ENCODE measurements at regions not wholly inside any gene's neighbourhood (a gene's known extent, or its start where the extent isn't known, plus 50 kb on each side); places are given as distances from the start of the nearest gene placed in this dataset.

DNA sequence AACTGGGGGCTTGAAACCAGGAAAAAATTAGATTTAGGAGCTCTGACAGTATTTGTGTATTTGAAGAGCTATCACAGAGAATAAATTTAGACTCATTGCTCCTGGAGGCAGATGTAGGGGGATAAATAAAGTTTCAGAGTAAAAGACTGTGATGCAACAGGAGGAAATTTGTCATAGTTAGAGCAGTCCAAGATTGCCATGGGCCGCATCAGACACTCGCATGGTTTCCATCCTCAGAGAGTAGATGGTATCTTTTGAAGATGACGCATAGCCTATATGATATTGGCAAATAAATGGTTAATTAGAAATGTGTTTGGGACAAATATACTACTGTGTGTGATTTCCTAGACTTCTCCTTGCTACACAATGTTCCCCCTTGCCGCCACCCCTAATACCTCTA, 170.5 kb downstream of the FTCDNL1 start:
- Histone ChIP-seq H3K4me3 (ENCODE audit: low read length) (no peak overlapping the region), H3K9me3 (ENCODE audit: low read length) (no peaks in the 10 kb centered on the region), H3K4me1 (ENCODE audit: insufficient read depth, low read length) (peaks cover 4% of the 10 kb centered on the region), H3K36me3 (ENCODE audit: insufficient read depth, low read length) (no peaks in the 10 kb centered on the region), H2AFZ (ENCODE audit: low read depth, low read length) (no peak overlapping the region), H3K27me3 (ENCODE audit: insufficient read depth, low read length) (no peaks in the 10 kb centered on the region)

DNA sequence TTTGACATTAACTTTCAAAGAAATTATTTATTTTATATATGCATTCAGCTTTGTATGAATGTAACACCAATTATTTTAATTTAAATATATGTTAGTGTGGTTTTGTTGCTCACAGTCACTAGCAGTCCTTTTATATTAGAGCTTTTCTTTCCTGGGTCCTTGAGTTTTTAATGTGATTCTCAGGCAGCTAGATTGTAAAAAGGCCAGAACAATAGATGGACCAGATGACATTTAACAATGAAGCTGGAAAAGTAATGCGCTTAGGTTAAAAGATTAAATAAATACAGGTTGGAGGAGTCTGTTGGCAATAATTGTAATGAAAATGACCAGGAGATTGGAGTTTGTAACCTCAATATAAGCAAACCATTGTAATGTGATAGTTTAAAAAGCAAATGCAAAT, 171.1 kb downstream of the FTCDNL1 start:
- Histone ChIP-seq H3K4me1 (ENCODE audit: insufficient read depth, low read length) (peaks cover 4% of the 10 kb centered on the region), H3K36me3 (ENCODE audit: insufficient read depth, low read length) (no peaks in the 10 kb centered on the region), H3K27me3 (ENCODE audit: insufficient read depth, low read length) (no peaks in the 10 kb centered on the region), H3K4me3 (ENCODE audit: low read length) (no peak overlapping the region), H2AFZ (ENCODE audit: low read depth, low read length) (no peak overlapping the region), H3K9me3 (ENCODE audit: low read length) (no peaks in the 10 kb centered on the region)

GRCh38 chr2:199677881-199678280, 173.1 kb downstream of the FTCDNL1 start:
- Histone ChIP-seq H3K4me3 (ENCODE audit: low read length) (no peak overlapping the region), H3K27me3 (ENCODE audit: insufficient read depth, low read length) (no peaks in the 10 kb centered on the region), H3K4me1 (ENCODE audit: insufficient read depth, low read length) (peaks cover 4% of the 10 kb centered on the region), H3K9me3 (ENCODE audit: low read length) (no peaks in the 10 kb centered on the region), H2AFZ (ENCODE audit: low read depth, low read length) (no peak overlapping the region), H3K36me3 (ENCODE audit: insufficient read depth, low read length) (no peaks in the 10 kb centered on the region)

DNA sequence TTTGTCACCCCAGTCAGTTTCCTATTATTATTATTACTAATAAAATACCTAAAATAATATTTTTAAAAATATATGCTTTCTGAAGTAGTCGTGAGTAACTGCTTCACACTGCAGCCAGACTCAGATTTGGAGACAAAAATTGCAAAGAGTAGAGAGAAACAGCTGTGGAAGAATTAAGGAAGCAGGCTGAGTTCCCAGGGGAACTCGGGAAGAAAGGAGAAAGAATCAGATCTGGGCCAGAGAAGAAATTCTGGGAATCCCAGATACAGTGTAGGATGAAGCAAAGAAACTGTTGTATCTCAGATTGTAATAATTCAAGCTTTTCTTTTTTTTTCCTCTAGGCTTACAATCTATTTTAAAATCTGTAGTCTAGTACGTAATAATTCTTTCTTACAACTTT, 182.3 kb downstream of the FTCDNL1 start:
- Histone ChIP-seq H2AFZ (ENCODE audit: low read depth, low read length) (no peak overlapping the region), H3K4me1 (ENCODE audit: insufficient read depth, low read length) (no peaks in the 10 kb centered on the region), H3K9me3 (ENCODE audit: low read length) (no peaks in the 10 kb centered on the region), H3K4me3 (ENCODE audit: low read length) (no peak overlapping the region), H3K36me3 (ENCODE audit: insufficient read depth, low read length) (no peaks in the 10 kb centered on the region), H3K27me3 (ENCODE audit: insufficient read depth, low read length) (no peaks in the 10 kb centered on the region)

- Histone ChIP-seq H3K9me3 (ENCODE audit: low read length) (no peaks in the 10 kb centered on the region), H3K4me1 (ENCODE audit: insufficient read depth, low read length) (no peaks in the 10 kb centered on the region), H3K4me3 (ENCODE audit: low read length) (no peak overlapping the region), H3K27me3 (ENCODE audit: insufficient read depth, low read length) (no peaks in the 10 kb centered on the region), H2AFZ (ENCODE audit: low read depth, low read length) (no peak overlapping the region), H3K36me3 (ENCODE audit: insufficient read depth, low read length) (no peaks in the 10 kb centered on the region)
Measured at GRCh38 chr2:199663157-199663556, 187.8 kb downstream of the FTCDNL1 start.

GRCh38 chr2:199662255-199662654, 188.7 kb downstream of the FTCDNL1 start:
- Histone ChIP-seq H3K27me3 (ENCODE audit: insufficient read depth, low read length) (no peaks in the 10 kb centered on the region), H3K9me3 (ENCODE audit: low read length) (no peaks in the 10 kb centered on the region), H3K36me3 (ENCODE audit: insufficient read depth, low read length) (no peaks in the 10 kb centered on the region), H3K4me1 (ENCODE audit: insufficient read depth, low read length) (no peaks in the 10 kb centered on the region), H2AFZ (ENCODE audit: low read depth, low read length) (no peak overlapping the region), H3K4me3 (ENCODE audit: low read length) (no peak overlapping the region)

DNA sequence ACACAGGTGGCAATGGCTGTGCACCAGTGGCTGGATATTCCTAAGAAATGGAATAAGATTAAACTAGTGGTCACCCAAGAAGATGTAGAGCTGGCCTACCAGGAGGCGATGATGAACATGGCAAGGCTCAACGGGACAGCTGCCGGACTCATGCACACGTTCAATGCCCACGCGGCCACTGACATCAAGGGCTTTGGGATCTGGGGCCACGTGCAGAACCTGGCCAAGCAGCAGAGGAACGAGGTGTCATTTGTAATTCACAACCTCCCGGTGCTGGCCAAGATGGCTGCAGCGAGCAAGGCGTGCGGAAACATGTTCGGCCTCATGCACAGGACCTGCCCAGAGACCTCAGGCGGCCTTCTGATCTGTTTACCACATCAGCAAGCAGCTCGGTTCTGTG, 190.8 kb downstream of the FTCDNL1 start:
- no peaks in the 10 kb centered on the region for H3K27me3 ChIP-seq (ENCODE audit: insufficient read depth, low read length)
- no peak overlapping the region for H2AFZ ChIP-seq (ENCODE audit: low read depth, low read length)
- no peaks in the 10 kb centered on the region for H3K4me1 ChIP-seq (ENCODE audit: insufficient read depth, low read length)
- no peaks in the 10 kb centered on the region for H3K9me3 ChIP-seq (ENCODE audit: low read length)
- H3K36me3 ChIP-seq (ENCODE audit: insufficient read depth, low read length): no peaks in the 10 kb centered on the region
- H3K4me3 ChIP-seq (ENCODE audit: low read length): no peak overlapping the region

- Histone ChIP-seq H2AFZ (ENCODE audit: low read depth, low read length) (no peak overlapping the region), H3K9me3 (ENCODE audit: low read length) (no peaks in the 10 kb centered on the region), H3K27me3 (ENCODE audit: insufficient read depth, low read length) (no peaks in the 10 kb centered on the region), H3K36me3 (ENCODE audit: insufficient read depth, low read length) (no peaks in the 10 kb centered on the region), H3K4me3 (ENCODE audit: low read length) (peak overlapping the region; percentile 24), H3K4me1 (ENCODE audit: insufficient read depth, low read length) (no peaks in the 10 kb centered on the region)
Measured at GRCh38 chr2:199659207-199659606, 191.8 kb downstream of the FTCDNL1 start.

DNA sequence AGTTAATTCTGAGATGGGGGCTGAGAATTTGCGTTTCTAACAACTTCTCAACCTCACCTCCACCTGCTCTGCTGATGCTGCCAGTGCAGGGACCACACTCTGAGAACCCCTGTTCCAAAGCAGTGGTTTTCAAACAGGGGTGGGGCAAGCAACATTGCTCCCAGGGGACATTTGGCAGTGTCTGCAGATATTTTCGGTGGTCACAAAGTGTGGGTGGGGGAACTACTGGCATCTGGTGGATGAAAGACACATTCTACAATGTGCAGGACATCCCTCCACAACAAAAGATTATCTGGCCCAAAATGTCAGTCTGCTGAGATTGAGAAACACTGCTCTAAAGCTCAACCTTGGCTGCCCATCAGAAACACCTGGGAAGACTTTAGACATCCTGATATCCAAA, 188.7 kb upstream of the SATB2 start:
- H3K9me3 ChIP-seq (ENCODE audit: low read length): no peaks in the 10 kb centered on the region
- no peaks in the 10 kb centered on the region for H3K27me3 ChIP-seq (ENCODE audit: insufficient read depth, low read length)
- no peak overlapping the region for H3K4me3 ChIP-seq (ENCODE audit: low read length)
- H3K36me3 ChIP-seq (ENCODE audit: insufficient read depth, low read length): no peaks in the 10 kb centered on the region
- H3K4me1 ChIP-seq (ENCODE audit: insufficient read depth, low read length): no peaks in the 10 kb centered on the region
- H2AFZ ChIP-seq (ENCODE audit: low read depth, low read length): no peak overlapping the region

DNA sequence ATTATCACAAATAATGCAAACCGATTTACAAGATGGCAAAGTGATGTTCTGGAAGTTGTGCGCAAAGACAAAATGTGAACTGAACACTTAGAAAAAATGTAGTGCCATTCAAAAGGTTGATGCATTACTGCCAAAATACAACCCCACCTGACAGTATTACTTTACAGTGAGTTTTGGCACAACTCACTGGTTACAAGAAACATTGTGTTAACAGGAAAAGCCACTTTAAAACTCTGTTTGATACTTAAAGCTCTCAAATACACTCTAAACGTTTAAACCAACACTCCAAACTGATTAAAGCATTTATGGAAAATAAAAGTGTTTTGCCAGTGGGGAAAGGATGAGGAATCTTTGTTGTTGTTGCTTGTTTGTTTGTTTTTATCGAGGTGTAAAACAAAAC, 173.4 kb upstream of the SATB2 start:
- H3K27me3 ChIP-seq (ENCODE audit: insufficient read depth, low read length): no peaks in the 10 kb centered on the region
- no peaks in the 10 kb centered on the region for H3K4me1 ChIP-seq (ENCODE audit: insufficient read depth, low read length)
- H2AFZ ChIP-seq (ENCODE audit: low read depth, low read length): no peak overlapping the region
- H3K4me3 ChIP-seq (ENCODE audit: low read length): no peak overlapping the region
- H3K36me3 ChIP-seq (ENCODE audit: insufficient read depth, low read length): no peaks in the 10 kb centered on the region
- H3K9me3 ChIP-seq (ENCODE audit: low read length): no peaks in the 10 kb centered on the region

GRCh38 chr2:199629301-199629700, 171.6 kb upstream of the SATB2 start:
- Histone ChIP-seq H3K27me3 (ENCODE audit: insufficient read depth, low read length) (no peaks in the 10 kb centered on the region), H3K4me3 (ENCODE audit: low read length) (no peak overlapping the region), H2AFZ (ENCODE audit: low read depth, low read length) (no peak overlapping the region)

GRCh38 chr2:199627417-199627816, 169.7 kb upstream of the SATB2 start:
- Histone ChIP-seq H2AFZ (ENCODE audit: low read depth, low read length) (no peak overlapping the region), H3K36me3 (ENCODE audit: insufficient read depth, low read length) (no peaks in the 10 kb centered on the region), H3K4me1 (ENCODE audit: insufficient read depth, low read length) (no peaks in the 10 kb centered on the region), H3K9me3 (ENCODE audit: low read length) (no peaks in the 10 kb centered on the region), H3K4me3 (ENCODE audit: low read length) (no peak overlapping the region), H3K27me3 (ENCODE audit: insufficient read depth, low read length) (no peaks in the 10 kb centered on the region)

More at GRCh38 chr2:199629301-199629700, 171.6 kb upstream of the SATB2 start:
- Histone ChIP-seq H3K9me3 (ENCODE audit: low read length) (no peaks in the 10 kb centered on the region), H3K36me3 (ENCODE audit: insufficient read depth, low read length) (no peaks in the 10 kb centered on the region), H3K4me1 (ENCODE audit: insufficient read depth, low read length) (no peaks in the 10 kb centered on the region)

DNA sequence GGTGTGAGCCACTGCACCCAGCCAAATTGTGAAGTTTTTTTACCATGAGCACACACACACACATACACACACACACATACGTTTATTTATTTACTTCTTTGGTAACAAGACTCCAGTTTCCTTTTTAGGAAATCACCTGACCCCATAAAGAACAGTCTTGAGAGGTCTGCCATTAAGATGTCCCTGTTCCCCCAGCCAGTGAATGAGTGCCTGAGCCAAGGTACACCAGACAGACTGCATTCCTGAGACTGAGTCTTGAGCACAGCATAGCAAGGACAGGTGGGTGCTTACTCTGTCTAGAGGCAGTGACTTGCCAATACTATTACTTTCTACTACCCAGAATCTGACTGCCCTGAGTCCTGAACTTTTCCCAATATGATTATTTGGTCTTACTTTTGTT, 167.2 kb upstream of the SATB2 start:
- H3K36me3 ChIP-seq (ENCODE audit: insufficient read depth, low read length): no peaks in the 10 kb centered on the region
- no peaks in the 10 kb centered on the region for H3K27me3 ChIP-seq (ENCODE audit: insufficient read depth, low read length)
- no peak overlapping the region for H2AFZ ChIP-seq (ENCODE audit: low read depth, low read length)
- no peaks in the 10 kb centered on the region for H3K9me3 ChIP-seq (ENCODE audit: low read length)
- no peak overlapping the region for H3K4me3 ChIP-seq (ENCODE audit: low read length)
- no peaks in the 10 kb centered on the region for H3K4me1 ChIP-seq (ENCODE audit: insufficient read depth, low read length)

DNA sequence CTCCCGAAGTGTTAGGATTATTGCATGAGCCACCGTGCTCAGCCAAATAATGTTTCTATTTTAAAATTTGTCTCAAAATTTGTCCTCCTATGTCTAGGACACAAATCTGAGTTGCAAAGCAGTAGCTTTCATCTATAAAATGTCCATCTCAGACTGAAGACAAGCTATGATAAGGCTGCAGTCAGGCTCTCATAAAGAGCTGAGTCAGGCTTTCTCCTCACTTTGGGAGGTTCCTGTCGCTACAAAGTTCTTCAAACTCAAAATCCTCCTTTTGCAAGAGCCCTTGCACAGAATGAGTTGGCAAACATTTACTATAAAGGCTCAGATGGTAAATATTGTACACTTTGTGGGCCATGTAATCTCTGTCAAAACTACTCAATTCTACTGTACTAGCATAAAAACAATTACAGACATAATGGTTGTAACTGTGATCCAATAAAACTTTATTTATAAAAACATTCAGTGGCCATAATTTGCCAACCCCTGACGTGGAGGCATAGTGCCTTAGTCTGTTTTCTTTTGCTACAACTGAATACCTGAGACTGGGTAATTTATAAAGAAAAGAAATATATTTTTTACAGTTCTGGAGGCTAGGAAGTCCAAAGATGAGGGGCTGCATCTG, 154.9 kb upstream of the SATB2 start:
- Histone ChIP-seq H3K36me3 (ENCODE audit: insufficient read depth, low read length) (no peaks in the 10 kb centered on the region), H3K27me3 (ENCODE audit: insufficient read depth, low read length) (no peaks in the 10 kb centered on the region), H3K9me3 (ENCODE audit: low read length) (no peaks in the 10 kb centered on the region), H2AFZ (ENCODE audit: low read depth, low read length) (no peak overlapping the region), H3K4me1 (ENCODE audit: insufficient read depth, low read length) (no peaks in the 10 kb centered on the region), H3K4me3 (ENCODE audit: low read length) (no peak overlapping the region)
